Esophagus squamous epithelium (tissue), 4 donors: ENCODE measurements at regions not wholly inside any gene's neighbourhood (a gene's known extent, or its start where the extent isn't known, plus 50 kb on each side); places are given as distances from the start of the nearest gene placed in this dataset.

Source experiments
- POLR2A ChIP-seq, 4 donors: fragments of 450-650 bp; IDR thresholded peaks; one replicate each; pipeline ENCODE4 v1.6.1; 2017; ENCODE audit warnings: antibody characterized with exemption in 4 of 4, mild to moderate bottlenecking in 4 of 4, moderate library complexity in 3 of 4
- TF ChIP-seq, protein P1 (sequence below), 6 experiments: fragments of 450-650 bp in 4 of 6; fragments of 200-600 bp in 2 of 6; sonication (generic) in 2 of 6; IDR thresholded peaks; one replicate each; pipeline ENCODE4 v1.5.1; 2016 to 2019; ENCODE audit warnings: antibody characterized with exemption in 6 of 6, mild to moderate bottlenecking in 4 of 6, moderate library complexity in 4 of 6

DNA sequence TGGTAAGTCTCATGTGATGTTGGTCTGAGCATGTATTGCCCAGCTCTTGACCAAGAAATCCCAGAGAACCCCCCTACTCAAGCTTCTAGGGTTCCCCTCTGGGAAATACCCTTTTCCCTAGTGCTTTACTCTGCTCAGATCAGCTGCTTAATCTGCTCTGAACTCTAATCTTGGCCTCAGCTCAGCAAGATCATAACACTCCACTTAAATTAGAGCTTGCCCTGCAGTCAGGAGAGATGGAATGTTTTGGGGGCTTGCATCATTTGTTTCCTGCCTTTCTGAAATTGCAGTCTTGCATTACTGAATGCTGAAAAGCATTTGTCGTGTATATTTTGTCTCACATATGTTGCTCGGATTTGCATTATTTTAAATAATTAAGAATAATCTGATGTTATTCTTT lies 1153.6 kb downstream of the FSTL5 start:
- no peak for TF ChIP-seq POLR2A (IDR thresholded peaks at IDR 0.05)
- TF ChIP-seq, protein P1, sequence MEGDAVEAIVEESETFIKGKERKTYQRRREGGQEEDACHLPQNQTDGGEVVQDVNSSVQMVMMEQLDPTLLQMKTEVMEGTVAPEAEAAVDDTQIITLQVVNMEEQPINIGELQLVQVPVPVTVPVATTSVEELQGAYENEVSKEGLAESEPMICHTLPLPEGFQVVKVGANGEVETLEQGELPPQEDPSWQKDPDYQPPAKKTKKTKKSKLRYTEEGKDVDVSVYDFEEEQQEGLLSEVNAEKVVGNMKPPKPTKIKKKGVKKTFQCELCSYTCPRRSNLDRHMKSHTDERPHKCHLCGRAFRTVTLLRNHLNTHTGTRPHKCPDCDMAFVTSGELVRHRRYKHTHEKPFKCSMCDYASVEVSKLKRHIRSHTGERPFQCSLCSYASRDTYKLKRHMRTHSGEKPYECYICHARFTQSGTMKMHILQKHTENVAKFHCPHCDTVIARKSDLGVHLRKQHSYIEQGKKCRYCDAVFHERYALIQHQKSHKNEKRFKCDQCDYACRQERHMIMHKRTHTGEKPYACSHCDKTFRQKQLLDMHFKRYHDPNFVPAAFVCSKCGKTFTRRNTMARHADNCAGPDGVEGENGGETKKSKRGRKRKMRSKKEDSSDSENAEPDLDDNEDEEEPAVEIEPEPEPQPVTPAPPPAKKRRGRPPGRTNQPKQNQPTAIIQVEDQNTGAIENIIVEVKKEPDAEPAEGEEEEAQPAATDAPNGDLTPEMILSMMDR (IDR thresholded peaks at IDR 0.05) = no peak
